ENCODE measurements at regions not wholly inside any gene's neighbourhood (a gene's known extent, or its start where the extent isn't known, plus 50 kb on each side); places are given as distances from the start of the nearest gene placed in this dataset.
"Not testable (repeated sequence)": the region's sequence is repeated elsewhere in the genome, so short reads cannot be mapped to it uniquely, and the experiment has no call there.

- Mint-ChIP-seq H3K27ac (no peak overlapping the region), H3K4me3 (no peak overlapping the region), H3K9me3 (peaks cover 7 to 14% of the 10 kb centered on the region in 2 donors), H3K36me3 (ENCODE audit: insufficient read depth in 2 of 2) (no peaks in the 10 kb centered on the region), H3K27me3 (ENCODE audit: low read depth) (no peaks in the 10 kb centered on the region), H3K4me1 (ENCODE audit: low read depth) (no peaks in the 10 kb centered on the region)
- DNase-seq: no peak
- no peak for ATAC-seq (replicated peaks in 1 of 2)
Measured at GRCh38 chr5:118327389-118327788, 661.0 kb downstream of the DTWD2 start.

- peaks cover 7 to 12% of the 10 kb centered on the region in 2 donors for H3K9me3 Mint-ChIP-seq
- ATAC-seq (replicated peaks in 1 of 2) (no peak), DNase-seq (no peak)
- no peak overlapping the region for H3K27ac Mint-ChIP-seq
- no peaks in the 10 kb centered on the region for H3K4me1 Mint-ChIP-seq (ENCODE audit: low read depth)
- no peaks in the 10 kb centered on the region for H3K36me3 Mint-ChIP-seq (ENCODE audit: insufficient read depth in 2 of 2)
- H3K27me3 Mint-ChIP-seq (ENCODE audit: low read depth): no peaks in the 10 kb centered on the region
- H3K4me3 Mint-ChIP-seq: no peak overlapping the region
Measured at GRCh38 chr5:118326481-118327045, 661.8 kb downstream of the DTWD2 start.

GRCh38 chr5:118325931-118326330, 662.4 kb downstream of the DTWD2 start:
- Mint-ChIP-seq H3K36me3 (ENCODE audit: insufficient read depth in 2 of 2) (no peaks in the 10 kb centered on the region), H3K4me1 (ENCODE audit: low read depth) (no peaks in the 10 kb centered on the region), H3K27ac (no peak overlapping the region), H3K9me3 (peaks cover 7 to 12% of the 10 kb centered on the region in 2 donors), H3K27me3 (ENCODE audit: low read depth) (no peaks in the 10 kb centered on the region), H3K4me3 (no peak overlapping the region)
- DNase-seq (no peak), ATAC-seq (replicated peaks in 1 of 2) (no peak)

- not testable (repeated sequence) for H3K36me3 Mint-ChIP-seq (ENCODE audit: insufficient read depth in 2 of 2); ATAC-seq (replicated peaks in 1 of 2)
Measured at GRCh38 chr5:118323723-118324122, 664.6 kb downstream of the DTWD2 start.

GRCh38 chr5:118321081-118321480, 667.3 kb downstream of the DTWD2 start:
- Mint-ChIP-seq H3K9me3 (peaks cover 8% of the 10 kb centered on the region in 2 donors), H3K36me3 (ENCODE audit: insufficient read depth in 2 of 2) (no peaks in the 10 kb centered on the region), H3K27ac (no peak overlapping the region), H3K27me3 (ENCODE audit: low read depth) (no peaks in the 10 kb centered on the region), H3K4me1 (ENCODE audit: low read depth) (no peaks in the 10 kb centered on the region), H3K4me3 (no peak overlapping the region)
- no peak for DNase-seq
- no peak for ATAC-seq (replicated peaks in 1 of 2)

More at GRCh38 chr5:118323723-118324122, 664.6 kb downstream of the DTWD2 start:
- not testable (repeated sequence) for DNase-seq; H3K27ac Mint-ChIP-seq; H3K4me3 Mint-ChIP-seq; H3K4me1 Mint-ChIP-seq (ENCODE audit: low read depth); H3K27me3 Mint-ChIP-seq (ENCODE audit: low read depth)
- peaks cover 10 to 12% of the 10 kb centered on the region in 2 donors for H3K9me3 Mint-ChIP-seq

GRCh38 chr5:118320121-118320520, 668.2 kb downstream of the DTWD2 start:
- Mint-ChIP-seq H3K9me3 (peaks cover 8% of the 10 kb centered on the region in 2 donors), H3K4me3 (no peak overlapping the region), H3K27ac (no peak overlapping the region), H3K4me1 (ENCODE audit: low read depth) (no peaks in the 10 kb centered on the region), H3K36me3 (ENCODE audit: insufficient read depth in 2 of 2) (no peaks in the 10 kb centered on the region), H3K27me3 (ENCODE audit: low read depth) (no peaks in the 10 kb centered on the region)
- ATAC-seq (replicated peaks in 1 of 2) (no peak), DNase-seq (no peak)

- Mint-ChIP-seq H3K4me1 (ENCODE audit: low read depth) (no peaks in the 10 kb centered on the region), H3K9me3 (no peaks in the 10 kb centered on the region), H3K27me3 (ENCODE audit: low read depth) (no peaks in the 10 kb centered on the region), H3K36me3 (ENCODE audit: insufficient read depth in 2 of 2) (no peaks in the 10 kb centered on the region), H3K4me3 (no peak overlapping the region), H3K27ac (no peak overlapping the region)
- ATAC-seq (replicated peaks in 1 of 2) (no peak), DNase-seq (no peak)
Measured at GRCh38 chr5:118314931-118315330, 673.4 kb downstream of the DTWD2 start.

GRCh38 chr5:118311103-118311819, 677.1 kb downstream of the DTWD2 start:
- no peak overlapping the region for H3K27ac Mint-ChIP-seq
- H3K4me1 Mint-ChIP-seq (ENCODE audit: low read depth): no peaks in the 10 kb centered on the region
- H3K9me3 Mint-ChIP-seq: peaks cover 0 to 1% of the 10 kb centered on the region in 2 donors
- H3K4me3 Mint-ChIP-seq: no peak overlapping the region
- ATAC-seq (replicated peaks in 1 of 2) (no peak), DNase-seq (no peak)
- H3K36me3 Mint-ChIP-seq (ENCODE audit: insufficient read depth in 2 of 2): no peaks in the 10 kb centered on the region
- no peaks in the 10 kb centered on the region for H3K27me3 Mint-ChIP-seq (ENCODE audit: low read depth)

GRCh38 chr5:118310401-118310800, 677.9 kb downstream of the DTWD2 start:
- DNase-seq (no peak), ATAC-seq (replicated peaks in 1 of 2) (no peak)
- Mint-ChIP-seq H3K27me3 (ENCODE audit: low read depth) (no peaks in the 10 kb centered on the region), H3K9me3 (peaks cover 1 to 3% of the 10 kb centered on the region in 2 donors), H3K27ac (no peak overlapping the region), H3K36me3 (ENCODE audit: insufficient read depth in 2 of 2) (no peaks in the 10 kb centered on the region), H3K4me3 (no peak overlapping the region), H3K4me1 (ENCODE audit: low read depth) (no peaks in the 10 kb centered on the region)

GRCh38 chr5:118303296-118303695, 685.1 kb downstream of the DTWD2 start:
- no peak overlapping the region for H3K4me3 Mint-ChIP-seq
- no peaks in the 10 kb centered on the region for H3K4me1 Mint-ChIP-seq (ENCODE audit: low read depth)
- no peaks in the 10 kb centered on the region for H3K36me3 Mint-ChIP-seq (ENCODE audit: insufficient read depth in 2 of 2)
- peaks cover 1 to 6% of the 10 kb centered on the region in 2 donors for H3K9me3 Mint-ChIP-seq
- DNase-seq (no peak), ATAC-seq (replicated peaks in 1 of 2) (no peak)
- H3K27me3 Mint-ChIP-seq (ENCODE audit: low read depth): no peaks in the 10 kb centered on the region
- no peak overlapping the region for H3K27ac Mint-ChIP-seq

GRCh38 chr5:118302786-118303185, 685.6 kb downstream of the DTWD2 start:
- DNase-seq (no peak), ATAC-seq (replicated peaks in 1 of 2) (no peak)
- no peak overlapping the region for H3K27ac Mint-ChIP-seq
- no peaks in the 10 kb centered on the region for H3K4me1 Mint-ChIP-seq (ENCODE audit: low read depth)
- H3K9me3 Mint-ChIP-seq: peaks cover 0 to 6% of the 10 kb centered on the region in 2 donors
- no peaks in the 10 kb centered on the region for H3K27me3 Mint-ChIP-seq (ENCODE audit: low read depth)
- H3K4me3 Mint-ChIP-seq: no peak overlapping the region
- no peaks in the 10 kb centered on the region for H3K36me3 Mint-ChIP-seq (ENCODE audit: insufficient read depth in 2 of 2)

GRCh38 chr5:118301696-118302095, 686.7 kb downstream of the DTWD2 start:
- Mint-ChIP-seq H3K27me3 (ENCODE audit: low read depth) (no peaks in the 10 kb centered on the region), H3K9me3 (peaks cover 0 to 6% of the 10 kb centered on the region in 2 donors), H3K4me3 (no peak overlapping the region), H3K27ac (no peak overlapping the region), H3K4me1 (ENCODE audit: low read depth) (no peaks in the 10 kb centered on the region), H3K36me3 (ENCODE audit: insufficient read depth in 2 of 2) (no peaks in the 10 kb centered on the region)
- DNase-seq (no peak), ATAC-seq (replicated peaks in 1 of 2) (no peak)

GRCh38 chr5:118295045-118295444, 693.3 kb downstream of the DTWD2 start:
- H3K36me3 Mint-ChIP-seq (ENCODE audit: insufficient read depth in 2 of 2): no peaks in the 10 kb centered on the region
- H3K4me1 Mint-ChIP-seq (ENCODE audit: low read depth): no peaks in the 10 kb centered on the region
- no peak overlapping the region for H3K27ac Mint-ChIP-seq
- H3K27me3 Mint-ChIP-seq (ENCODE audit: low read depth): no peaks in the 10 kb centered on the region
- H3K4me3 Mint-ChIP-seq: no peak overlapping the region
- ATAC-seq (replicated peaks in 1 of 2) (no peak), DNase-seq (no peak)
- peaks cover 0 to 7% of the 10 kb centered on the region in 2 donors for H3K9me3 Mint-ChIP-seq

- no peak for DNase-seq
- H3K9me3 Mint-ChIP-seq: peaks cover 3 to 9% of the 10 kb centered on the region in 2 donors
- H3K27ac Mint-ChIP-seq: no peak overlapping the region
- no peak for ATAC-seq (replicated peaks in 1 of 2)
- H3K27me3 Mint-ChIP-seq (ENCODE audit: low read depth): no peaks in the 10 kb centered on the region
- no peak overlapping the region for H3K4me3 Mint-ChIP-seq
- no peaks in the 10 kb centered on the region for H3K4me1 Mint-ChIP-seq (ENCODE audit: low read depth)
- no peaks in the 10 kb centered on the region for H3K36me3 Mint-ChIP-seq (ENCODE audit: insufficient read depth in 2 of 2)
Measured at GRCh38 chr5:118293378-118293777, 695.0 kb downstream of the DTWD2 start.

All from activated T-cell treated with anti-CD3 and anti-CD28 coated beads, Interleukin-2, amount 50 U/mL, for 72 hours (primary cell).